HG03520 (cell line): ENCODE measurements at regions not wholly inside any gene's neighbourhood (a gene's known extent, or its start where the extent isn't known, plus 50 kb on each side); places are given as distances from the start of the nearest gene placed in this dataset.
A peak's percentile ranks its signal among the peaks of the same experiment; 100 is the strongest.
"Not testable (repeated sequence)": the region's sequence is repeated elsewhere in the genome, so short reads cannot be mapped to it uniquely, and the experiment has no call there.

ENCODE experiments used
- ATAC-seq: cut with Tn5 transposase; IDR thresholded peaks from one replicate; pipeline ENCODE4 v1.9.1; 2021; ENCODE audit warnings: mild to moderate bottlenecking, moderate library complexity; ENCODE audit not compliant: unreplicated experiment

GRCh38 chr5:122665051-122665450 lies 109.8 kb upstream of the SNX2 start:
- no peak for ATAC-seq

GRCh38 chr5:122668552-122668951 lies 106.3 kb upstream of the SNX2 start:
- ATAC-seq: peak; percentile 75

- not testable (repeated sequence) for ATAC-seq
These were observed 105.2 kb upstream of the SNX2 start for GRCh38 chr5:122669709-122670108.

- ATAC-seq: no peak
These were observed 101.5 kb upstream of the SNX2 start for GRCh38 chr5:122673343-122673742.

GRCh38 chr5:122674385-122674784 lies 100.5 kb upstream of the SNX2 start:
- ATAC-seq: no peak

GRCh38 chr5:122680623-122681350 lies 94.1 kb upstream of the SNX2 start:
- ATAC-seq: no peak

- ATAC-seq: no peak
These were observed 91.2 kb upstream of the SNX2 start for GRCh38 chr5:122683631-122684030.

GRCh38 chr5:122690266-122690665 lies 84.6 kb upstream of the SNX2 start:
- no peak for ATAC-seq

GRCh38 chr5:122691931-122692330 lies 82.9 kb upstream of the SNX2 start:
- ATAC-seq: no peak

GRCh38 chr5:122693963-122694362 lies 80.9 kb upstream of the SNX2 start:
- no peak for ATAC-seq

- ATAC-seq: no peak
These were observed 80.0 kb upstream of the SNX2 start for GRCh38 chr5:122694884-122695283.

GRCh38 chr5:122696735-122697134 lies 78.1 kb upstream of the SNX2 start:
- ATAC-seq: not testable (repeated sequence)

- no peak for ATAC-seq
These were observed 77.7 kb upstream of the SNX2 start for GRCh38 chr5:122697191-122697590.

GRCh38 chr5:122699201-122699600 lies 75.7 kb upstream of the SNX2 start:
- no peak for ATAC-seq

- peak; percentile 99 for ATAC-seq
These were observed 73.0 kb upstream of the SNX2 start for GRCh38 chr5:122701640-122702523.

GRCh38 chr5:122702524-122702875 lies 72.4 kb upstream of the SNX2 start:
- no peak for ATAC-seq

- no peak for ATAC-seq
These were observed 71.7 kb upstream of the SNX2 start for GRCh38 chr5:122703203-122703602.

GRCh38 chr5:122704247-122705036 lies 70.4 kb upstream of the SNX2 start:
- no peak for ATAC-seq

GRCh38 chr5:122705851-122706250 lies 69.0 kb upstream of the SNX2 start:
- no peak for ATAC-seq

- ATAC-seq: no peak
These were observed 67.1 kb upstream of the SNX2 start for GRCh38 chr5:122707796-122708195.

- no peak for ATAC-seq
These were observed 61.8 kb upstream of the SNX2 start for GRCh38 chr5:122713041-122713440.
